Astrocyte (in vitro differentiated cells and primary cell): ENCODE measurements at regions not wholly inside any gene's neighbourhood (a gene's known extent, or its start where the extent isn't known, plus 50 kb on each side); places are given as distances from the start of the nearest gene placed in this dataset.

Experiments used
- EZH2 ChIP-seq: IDR thresholded peaks from 2 replicates; pipeline ENCODE4 v1.6.1; 2012; ENCODE audit warnings: mild to moderate bottlenecking, low read length, inconsistent platforms; ENCODE audit not compliant: insufficient read depth
- TF ChIP-seq, protein P1 (sequence below): IDR thresholded peaks from 2 replicates; pipeline ENCODE4 v1.5.1; 2011; ENCODE audit warnings: low read depth, mild to moderate bottlenecking, inconsistent platforms, low read length, moderate library complexity; ENCODE audit not compliant: insufficient read depth

DNA sequence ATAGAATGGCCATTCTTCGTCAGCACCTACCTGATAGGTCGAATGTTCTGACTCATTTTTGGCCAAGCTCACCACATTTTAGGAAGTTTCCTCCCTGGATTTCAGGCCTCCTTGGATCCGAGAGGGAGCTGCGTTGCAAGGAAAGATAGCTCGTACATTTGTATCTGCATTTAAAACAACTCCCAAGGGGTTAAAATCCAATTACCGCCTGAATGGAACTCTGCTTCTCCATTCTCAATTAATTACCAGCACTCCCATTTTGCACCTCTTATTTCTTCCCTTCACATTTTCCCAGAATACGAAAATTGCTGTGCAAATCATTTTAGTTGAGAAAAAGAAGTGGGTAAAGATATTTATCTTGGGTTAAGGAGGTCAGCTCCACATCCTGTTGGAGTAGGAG lies 610.7 kb downstream of the NPHP4 start:
- TF ChIP-seq, protein P1, sequence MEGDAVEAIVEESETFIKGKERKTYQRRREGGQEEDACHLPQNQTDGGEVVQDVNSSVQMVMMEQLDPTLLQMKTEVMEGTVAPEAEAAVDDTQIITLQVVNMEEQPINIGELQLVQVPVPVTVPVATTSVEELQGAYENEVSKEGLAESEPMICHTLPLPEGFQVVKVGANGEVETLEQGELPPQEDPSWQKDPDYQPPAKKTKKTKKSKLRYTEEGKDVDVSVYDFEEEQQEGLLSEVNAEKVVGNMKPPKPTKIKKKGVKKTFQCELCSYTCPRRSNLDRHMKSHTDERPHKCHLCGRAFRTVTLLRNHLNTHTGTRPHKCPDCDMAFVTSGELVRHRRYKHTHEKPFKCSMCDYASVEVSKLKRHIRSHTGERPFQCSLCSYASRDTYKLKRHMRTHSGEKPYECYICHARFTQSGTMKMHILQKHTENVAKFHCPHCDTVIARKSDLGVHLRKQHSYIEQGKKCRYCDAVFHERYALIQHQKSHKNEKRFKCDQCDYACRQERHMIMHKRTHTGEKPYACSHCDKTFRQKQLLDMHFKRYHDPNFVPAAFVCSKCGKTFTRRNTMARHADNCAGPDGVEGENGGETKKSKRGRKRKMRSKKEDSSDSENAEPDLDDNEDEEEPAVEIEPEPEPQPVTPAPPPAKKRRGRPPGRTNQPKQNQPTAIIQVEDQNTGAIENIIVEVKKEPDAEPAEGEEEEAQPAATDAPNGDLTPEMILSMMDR = no peak
- TF ChIP-seq EZH2 = no peak
